Esophagus squamous epithelium (tissue), 5 donors: ENCODE measurements at regions not wholly inside any gene's neighbourhood (a gene's known extent, or its start where the extent isn't known, plus 50 kb on each side); places are given as distances from the start of the nearest gene placed in this dataset.

Experiments used
- DNase-seq: peaks from one replicate; lab custom pipeline; 2025; lab: John Stamatoyannopoulos, UW
- H3K27ac ChIP-seq, 4 donors: fragments of 200-600 bp; sonication (generic); one replicate each; pipeline ENCODE4 v1.5.1; 2016 to 2019; ENCODE audit warnings: mild to moderate bottlenecking in 1 of 4
- H3K27me3 ChIP-seq, 4 donors: fragments of 200-600 bp; sonication (generic); 1 replicate in 3 of 4; 2 replicates in 1 of 4; pipeline versions ENCODE4 v1.5.1 to v1.6.0; 2017 to 2021; ENCODE audit warnings: antibody characterized with exemption in 1 of 4
- H3K36me3 ChIP-seq, 3 donors: fragments of 200-600 bp; sonication (generic); one replicate each; pipeline ENCODE4 v1.5.1; 2016 to 2019
- H3K4me1 ChIP-seq, 3 donors: fragments of 200-600 bp; sonication (generic); one replicate each; pipeline ENCODE4 v1.5.1; 2017 to 2019
- H3K4me3 ChIP-seq, 4 donors: fragments of 200-600 bp; sonication (generic); 1 replicate in 3 of 4; 2 replicates in 1 of 4; pipeline ENCODE4 v1.5.1; 2016 to 2019; ENCODE audit warnings: mild to moderate bottlenecking in 2 of 4, moderate library complexity in 1 of 4
- H3K9me3 ChIP-seq, 3 donors: fragments of 200-600 bp; sonication (generic); one replicate each; pipeline ENCODE4 v1.5.1; 2016 to 2019
- CTCF ChIP-seq, 6 experiments: fragments of 450-650 bp in 4 of 6; fragments of 200-600 bp in 2 of 6; sonication (generic) in 2 of 6; IDR thresholded peaks; one replicate each; pipeline ENCODE4 v1.5.1; 2016 to 2019; ENCODE audit warnings: antibody characterized with exemption in 6 of 6, mild to moderate bottlenecking in 4 of 6, moderate library complexity in 4 of 6
- POLR2A ChIP-seq, 4 donors: fragments of 450-650 bp; IDR thresholded peaks; one replicate each; pipeline ENCODE4 v1.6.1; 2017; ENCODE audit warnings: antibody characterized with exemption in 4 of 4, mild to moderate bottlenecking in 4 of 4, moderate library complexity in 3 of 4
- WGBS, 2 donors: methylation state at CpG; one replicate each; pipeline ENCODE4 v1.1.5; 2018; 5-methylcytosine and 5-hydroxymethylcytosine counted together
- intact Hi-C: fragments of 100-400 bp; cut with DNase I; formaldehyde crosslinking; loops from one replicate; pipeline ENCODE4 v1.15.0; 2022
- donor health status: DM: yes; HTN: yes; CAD: no.

GRCh38 chr5:120874081-120874862 is 410.2 kb downstream of the PRR16 start:
- Histone ChIP-seq H3K4me3 (no peak overlapping the region), H3K4me1 (no peaks in the 10 kb centered on the region), H3K36me3 (no peaks in the 10 kb centered on the region), H3K9me3 (no peaks in the 10 kb centered on the region), H3K27ac (no peak overlapping the region), H3K27me3 (no peaks in the 10 kb centered on the region)
- intact Hi-C loops: no loop called here
- no peak for DNase-seq
- TF ChIP-seq POLR2A (IDR thresholded peaks at IDR 0.05): no peak
- no peak for TF ChIP-seq CTCF (IDR thresholded peaks at IDR 0.05)

- no peak overlapping the region for H3K4me3 ChIP-seq
These were observed 418.1 kb downstream of the PRR16 start for GRCh38 chr5:120882038-120882775.

GRCh38 chr5:120886351-120886860 is 422.3 kb downstream of the PRR16 start:
- TF ChIP-seq CTCF (IDR thresholded peaks at IDR 0.05): no peak
- TF ChIP-seq POLR2A (IDR thresholded peaks at IDR 0.05): no peak
- WGBS, 2 donors: 71 to 81% methylated on average over 3 to 6 of the region's 7 CpGs
- Histone ChIP-seq H3K4me1 (no peaks in the 10 kb centered on the region), H3K36me3 (no peaks in the 10 kb centered on the region), H3K27me3 (no peaks in the 10 kb centered on the region), H3K27ac (no peak overlapping the region), H3K9me3 (no peaks in the 10 kb centered on the region), H3K4me3 (no peak overlapping the region)
- DNase-seq: no peak
- intact Hi-C loops: no loop called here

More at GRCh38 chr5:120882038-120882775, 418.1 kb downstream of the PRR16 start:
- no peak for TF ChIP-seq POLR2A (IDR thresholded peaks at IDR 0.05)
- TF ChIP-seq CTCF (IDR thresholded peaks at IDR 0.05): no peak
- H3K27me3 ChIP-seq: no peaks in the 10 kb centered on the region
- H3K36me3 ChIP-seq: no peaks in the 10 kb centered on the region
- no peak overlapping the region for H3K27ac ChIP-seq
- intact Hi-C loops: no loop called here
- no peaks in the 10 kb centered on the region for H3K4me1 ChIP-seq
- DNase-seq: no peak
- WGBS, 2 donors: 69 to 74% methylated on average over 4 of the region's 4 CpGs
- H3K9me3 ChIP-seq: no peaks in the 10 kb centered on the region

GRCh38 chr5:120895660-120896059 is 431.6 kb downstream of the PRR16 start:
- H3K36me3 ChIP-seq: no peaks in the 10 kb centered on the region
- 75 to 76% methylated on average over 2 of the region's 2 CpGs for WGBS, 2 donors
- intact Hi-C loops: no loop called here
- DNase-seq: no peak
- no peaks in the 10 kb centered on the region for H3K4me1 ChIP-seq
- H3K4me3 ChIP-seq: no peak overlapping the region
- no peaks in the 10 kb centered on the region for H3K27me3 ChIP-seq
- H3K27ac ChIP-seq: no peak overlapping the region
- H3K9me3 ChIP-seq: no peaks in the 10 kb centered on the region
- no peak for TF ChIP-seq CTCF (IDR thresholded peaks at IDR 0.05)
- TF ChIP-seq POLR2A (IDR thresholded peaks at IDR 0.05): no peak

GRCh38 chr5:120901199-120901598 is 437.1 kb downstream of the PRR16 start:
- WGBS, 2 donors: 56 to 67% methylated on average over 1 of the region's 1 CpG
- Histone ChIP-seq H3K36me3 (no peaks in the 10 kb centered on the region), H3K27me3 (no peaks in the 10 kb centered on the region), H3K27ac (no peak overlapping the region), H3K4me3 (no peak overlapping the region), H3K4me1 (no peaks in the 10 kb centered on the region), H3K9me3 (no peaks in the 10 kb centered on the region)
- DNase-seq: no peak
- TF ChIP-seq CTCF (IDR thresholded peaks at IDR 0.05) (no peak), POLR2A (IDR thresholded peaks at IDR 0.05) (no peak)
- intact Hi-C loops: no loop called here
